ENCODE measurements at regions not wholly inside any gene's neighbourhood (a gene's known extent, or its start where the extent isn't known, plus 50 kb on each side); places are given as distances from the start of the nearest gene placed in this dataset.

DNA sequence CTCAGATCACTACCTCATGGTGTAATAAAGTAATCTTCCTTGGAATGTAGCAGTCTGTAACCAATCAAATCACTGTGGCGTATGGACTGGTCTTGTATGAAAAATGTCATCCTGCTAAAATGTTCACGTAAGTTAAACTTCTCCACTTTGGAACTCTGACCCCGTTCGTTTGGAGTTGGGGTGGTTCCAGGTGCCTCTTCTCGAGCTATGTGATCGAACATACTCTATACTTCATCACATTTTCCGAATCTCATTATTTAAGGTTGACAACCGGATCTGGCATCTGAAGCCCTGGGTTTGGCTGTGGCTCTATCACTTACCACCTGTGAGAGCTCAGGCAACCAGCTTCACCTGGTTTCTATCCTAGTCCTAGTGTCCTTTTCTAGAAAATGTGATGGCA, 148.0 kb upstream of the MYCN start:
- H3K9me3 Mint-ChIP-seq (ENCODE audit: low read depth): no peaks in the 10 kb centered on the region
- peaks cover 5% of the 10 kb centered on the region for H3K4me1 Mint-ChIP-seq (ENCODE audit: low read depth)
- peaks cover 6% of the 10 kb centered on the region for H3K36me3 Mint-ChIP-seq (ENCODE audit: low read depth)
- H3K27me3 Mint-ChIP-seq (ENCODE audit: low read depth): peaks cover 63% of the 10 kb centered on the region
- TF ChIP-seq, protein P1, sequence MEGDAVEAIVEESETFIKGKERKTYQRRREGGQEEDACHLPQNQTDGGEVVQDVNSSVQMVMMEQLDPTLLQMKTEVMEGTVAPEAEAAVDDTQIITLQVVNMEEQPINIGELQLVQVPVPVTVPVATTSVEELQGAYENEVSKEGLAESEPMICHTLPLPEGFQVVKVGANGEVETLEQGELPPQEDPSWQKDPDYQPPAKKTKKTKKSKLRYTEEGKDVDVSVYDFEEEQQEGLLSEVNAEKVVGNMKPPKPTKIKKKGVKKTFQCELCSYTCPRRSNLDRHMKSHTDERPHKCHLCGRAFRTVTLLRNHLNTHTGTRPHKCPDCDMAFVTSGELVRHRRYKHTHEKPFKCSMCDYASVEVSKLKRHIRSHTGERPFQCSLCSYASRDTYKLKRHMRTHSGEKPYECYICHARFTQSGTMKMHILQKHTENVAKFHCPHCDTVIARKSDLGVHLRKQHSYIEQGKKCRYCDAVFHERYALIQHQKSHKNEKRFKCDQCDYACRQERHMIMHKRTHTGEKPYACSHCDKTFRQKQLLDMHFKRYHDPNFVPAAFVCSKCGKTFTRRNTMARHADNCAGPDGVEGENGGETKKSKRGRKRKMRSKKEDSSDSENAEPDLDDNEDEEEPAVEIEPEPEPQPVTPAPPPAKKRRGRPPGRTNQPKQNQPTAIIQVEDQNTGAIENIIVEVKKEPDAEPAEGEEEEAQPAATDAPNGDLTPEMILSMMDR (IDR thresholded peaks at IDR 0.05): no peak
- no peak for DNase-seq (ENCODE audit: low spot score)
- no peak overlapping the region for H3K27ac Mint-ChIP-seq (ENCODE audit: unreplicated experiment)
- no peak overlapping the region for H3K4me3 Mint-ChIP-seq (ENCODE audit: unreplicated experiment)

DNA sequence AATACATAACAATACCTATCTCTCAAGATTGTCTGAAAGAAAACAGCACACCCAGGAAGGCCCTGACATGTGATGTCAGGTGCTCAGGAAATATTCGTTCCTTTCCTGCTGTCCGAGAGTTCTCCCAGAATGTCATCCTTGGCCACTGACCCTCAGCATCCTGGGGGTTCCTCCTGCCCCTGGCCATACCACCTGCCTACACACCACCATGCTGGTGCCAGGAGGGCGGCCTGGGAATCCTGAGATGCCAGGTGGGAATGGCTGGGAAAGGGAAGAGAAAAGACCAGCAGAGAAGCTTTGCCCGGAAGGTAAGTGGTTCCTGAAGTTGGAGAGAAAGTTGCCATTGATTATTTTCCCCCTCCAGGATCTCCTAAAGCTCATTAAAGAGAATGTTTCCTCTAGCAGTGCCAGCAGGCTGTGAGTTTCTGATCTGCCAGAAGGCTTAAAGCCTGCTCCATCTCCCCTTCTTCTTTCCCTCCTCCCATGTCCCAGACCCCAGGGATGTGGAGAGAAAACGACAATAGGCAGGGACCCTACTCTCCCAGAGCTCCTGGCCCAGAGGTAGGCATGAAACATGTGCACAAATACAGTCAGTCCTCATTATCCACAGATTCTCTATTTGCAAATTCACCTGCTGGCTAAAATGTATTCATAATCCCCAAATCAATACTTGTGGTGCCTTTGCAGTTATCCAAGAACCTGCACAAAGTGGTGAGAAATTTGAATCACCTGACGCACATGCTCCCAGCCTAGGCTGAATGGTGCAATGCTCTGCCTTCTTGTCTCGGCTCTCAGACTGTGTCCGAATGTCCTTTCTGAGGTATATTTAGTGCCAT, 147.1 kb upstream of the MYCN start:
- no peak overlapping the region for H3K4me3 Mint-ChIP-seq (ENCODE audit: unreplicated experiment)
- H3K4me1 Mint-ChIP-seq (ENCODE audit: low read depth): peaks cover 5% of the 10 kb centered on the region
- H3K9me3 Mint-ChIP-seq (ENCODE audit: low read depth): no peaks in the 10 kb centered on the region

GRCh38 chr2:15793978-15794377, 146.4 kb upstream of the MYCN start:
- peaks cover 2% of the 10 kb centered on the region for H3K36me3 Mint-ChIP-seq (ENCODE audit: low read depth)
- H3K27me3 Mint-ChIP-seq (ENCODE audit: low read depth): peaks cover 54% of the 10 kb centered on the region
- H3K4me1 Mint-ChIP-seq (ENCODE audit: low read depth): peaks cover 5% of the 10 kb centered on the region
- TF ChIP-seq, protein P1 (IDR thresholded peaks at IDR 0.05): no peak
- H3K4me3 Mint-ChIP-seq (ENCODE audit: unreplicated experiment): no peak overlapping the region
- H3K27ac Mint-ChIP-seq (ENCODE audit: unreplicated experiment): no peak overlapping the region
- no peak for DNase-seq (ENCODE audit: low spot score)
- H3K9me3 Mint-ChIP-seq (ENCODE audit: low read depth): no peaks in the 10 kb centered on the region

More for the DNA sequence above, 147.1 kb upstream of the MYCN start:
- DNase-seq (ENCODE audit: low spot score): no peak
- Mint-ChIP-seq H3K27ac (ENCODE audit: unreplicated experiment) (no peak overlapping the region), H3K36me3 (ENCODE audit: low read depth) (peaks cover 2% of the 10 kb centered on the region), H3K27me3 (ENCODE audit: low read depth) (peaks cover 57% of the 10 kb centered on the region)
- TF ChIP-seq, protein P1 (IDR thresholded peaks at IDR 0.05): no peak

- Mint-ChIP-seq H3K27me3 (ENCODE audit: low read depth) (peaks cover 58% of the 10 kb centered on the region), H3K4me3 (ENCODE audit: unreplicated experiment) (no peak overlapping the region), H3K9me3 (ENCODE audit: low read depth) (no peaks in the 10 kb centered on the region), H3K4me1 (ENCODE audit: low read depth) (peaks cover 5% of the 10 kb centered on the region), H3K27ac (ENCODE audit: unreplicated experiment) (no peak overlapping the region), H3K36me3 (ENCODE audit: low read depth) (peaks cover 2% of the 10 kb centered on the region)
- TF ChIP-seq, protein P1 (IDR thresholded peaks at IDR 0.05): no peak
- no peak for DNase-seq (ENCODE audit: low spot score)
Measured at GRCh38 chr2:15794608-15795134, 145.7 kb upstream of the MYCN start.

GRCh38 chr2:15795426-15795825, 144.9 kb upstream of the MYCN start:
- H3K27me3 Mint-ChIP-seq (ENCODE audit: low read depth): peaks cover 58% of the 10 kb centered on the region
- H3K9me3 Mint-ChIP-seq (ENCODE audit: low read depth): no peaks in the 10 kb centered on the region
- H3K27ac Mint-ChIP-seq (ENCODE audit: unreplicated experiment): no peak overlapping the region
- H3K36me3 Mint-ChIP-seq (ENCODE audit: low read depth): peaks cover 2% of the 10 kb centered on the region
- H3K4me1 Mint-ChIP-seq (ENCODE audit: low read depth): peaks cover 5% of the 10 kb centered on the region
- DNase-seq (ENCODE audit: low spot score): no peak
- H3K4me3 Mint-ChIP-seq (ENCODE audit: unreplicated experiment): no peak overlapping the region
- TF ChIP-seq, protein P1 (IDR thresholded peaks at IDR 0.05): no peak

Data from chondrocyte (in vitro differentiated cells).